ENCODE measurements at regions not wholly inside any gene's neighbourhood (a gene's known extent, or its start where the extent isn't known, plus 50 kb on each side); places are given as distances from the start of the nearest gene placed in this dataset.

DNA sequence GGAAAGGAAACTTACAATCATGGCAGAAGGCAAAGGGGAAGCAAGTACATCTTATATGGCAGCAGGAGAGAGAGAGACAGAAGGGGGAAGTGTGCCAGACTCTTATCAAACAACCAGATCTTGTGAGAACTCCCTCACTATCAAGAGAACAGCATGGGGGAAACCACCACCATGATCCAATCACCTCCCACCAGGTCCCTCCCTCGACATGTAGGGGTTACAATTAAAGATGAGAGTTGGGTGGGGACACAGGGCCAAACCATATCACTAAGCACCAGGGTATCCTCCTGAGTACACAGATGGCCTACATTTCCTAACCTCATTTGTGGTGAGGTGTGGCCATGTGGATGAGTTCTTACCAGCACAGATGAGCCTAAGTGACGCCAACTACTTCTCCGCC is 348.6 kb upstream of the ZFHX3 start:
- Histone ChIP-seq H3K79me2 (ENCODE audit: insufficient read depth) (no peaks in the 10 kb centered on the region), H3K27me3 (ENCODE audit: insufficient read depth) (no peaks in the 10 kb centered on the region), H3K4me3 (ENCODE audit: low read depth in 2 of 2, low read length in 1 of 2) (no peak overlapping the region), H3F3A (replicated peaks; ENCODE audit: insufficient read depth) (no peaks in the 10 kb centered on the region), H3K4me1 (ENCODE audit: control insufficient read depth in 1 of 2, insufficient read depth in 2 of 2, low read depth in 1 of 2, low read length in 1 of 2) (no peaks in the 10 kb centered on the region), H3K27ac (ENCODE audit: low read depth in 2 of 2, low read length in 1 of 2) (no peak overlapping the region), H3K4me2 (no peak overlapping the region), H2AFZ (ENCODE audit: low read depth) (no peak overlapping the region), H3K36me3 (replicated peaks in 1 of 2; ENCODE audit: control insufficient read depth in 1 of 2, insufficient read depth in 2 of 2, low read length in 1 of 2) (no peaks in the 10 kb centered on the region), H3K9me3 (no peaks in the 10 kb centered on the region), H4K20me1 (ENCODE audit: insufficient read depth) (no peaks in the 10 kb centered on the region), H3K9me2 (no peaks in the 10 kb centered on the region), H3K9ac (no peak overlapping the region)
- WGBS (ENCODE audit: low lambda C conversion rate): 53% methylated on average over 3 of the region's 3 CpGs
- TF ChIP-seq NFIC (IDR thresholded peaks at IDR 0.05; ENCODE audit: borderline replicate concordance): no peak
- TF ChIP-seq MXI1 (IDR thresholded peaks at IDR 0.05; ENCODE audit: low read depth, low read length): no peak
- no peak for TF ChIP-seq NRF1 (IDR thresholded peaks at IDR 0.05; ENCODE audit: low read depth, low read length)
- TF ChIP-seq, protein P1, sequence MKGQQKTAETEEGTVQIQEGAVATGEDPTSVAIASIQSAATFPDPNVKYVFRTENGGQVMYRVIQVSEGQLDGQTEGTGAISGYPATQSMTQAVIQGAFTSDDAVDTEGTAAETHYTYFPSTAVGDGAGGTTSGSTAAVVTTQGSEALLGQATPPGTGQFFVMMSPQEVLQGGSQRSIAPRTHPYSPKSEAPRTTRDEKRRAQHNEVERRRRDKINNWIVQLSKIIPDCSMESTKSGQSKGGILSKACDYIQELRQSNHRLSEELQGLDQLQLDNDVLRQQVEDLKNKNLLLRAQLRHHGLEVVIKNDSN (IDR thresholded peaks at IDR 0.05; ENCODE audit: borderline replicate concordance, low read depth): no peak
- TF ChIP-seq, protein P2, sequence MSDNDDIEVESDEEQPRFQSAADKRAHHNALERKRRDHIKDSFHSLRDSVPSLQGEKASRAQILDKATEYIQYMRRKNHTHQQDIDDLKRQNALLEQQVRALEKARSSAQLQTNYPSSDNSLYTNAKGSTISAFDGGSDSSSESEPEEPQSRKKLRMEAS (IDR thresholded peaks at IDR 0.05; ENCODE audit: low read depth): no peak
- TF ChIP-seq, protein P3, sequence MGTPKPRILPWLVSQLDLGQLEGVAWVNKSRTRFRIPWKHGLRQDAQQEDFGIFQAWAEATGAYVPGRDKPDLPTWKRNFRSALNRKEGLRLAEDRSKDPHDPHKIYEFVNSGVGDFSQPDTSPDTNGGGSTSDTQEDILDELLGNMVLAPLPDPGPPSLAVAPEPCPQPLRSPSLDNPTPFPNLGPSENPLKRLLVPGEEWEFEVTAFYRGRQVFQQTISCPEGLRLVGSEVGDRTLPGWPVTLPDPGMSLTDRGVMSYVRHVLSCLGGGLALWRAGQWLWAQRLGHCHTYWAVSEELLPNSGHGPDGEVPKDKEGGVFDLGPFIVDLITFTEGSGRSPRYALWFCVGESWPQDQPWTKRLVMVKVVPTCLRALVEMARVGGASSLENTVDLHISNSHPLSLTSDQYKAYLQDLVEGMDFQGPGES (IDR thresholded peaks at IDR 0.05; ENCODE audit: low read depth, low read length): no peak
- TF ChIP-seq, protein P4, sequence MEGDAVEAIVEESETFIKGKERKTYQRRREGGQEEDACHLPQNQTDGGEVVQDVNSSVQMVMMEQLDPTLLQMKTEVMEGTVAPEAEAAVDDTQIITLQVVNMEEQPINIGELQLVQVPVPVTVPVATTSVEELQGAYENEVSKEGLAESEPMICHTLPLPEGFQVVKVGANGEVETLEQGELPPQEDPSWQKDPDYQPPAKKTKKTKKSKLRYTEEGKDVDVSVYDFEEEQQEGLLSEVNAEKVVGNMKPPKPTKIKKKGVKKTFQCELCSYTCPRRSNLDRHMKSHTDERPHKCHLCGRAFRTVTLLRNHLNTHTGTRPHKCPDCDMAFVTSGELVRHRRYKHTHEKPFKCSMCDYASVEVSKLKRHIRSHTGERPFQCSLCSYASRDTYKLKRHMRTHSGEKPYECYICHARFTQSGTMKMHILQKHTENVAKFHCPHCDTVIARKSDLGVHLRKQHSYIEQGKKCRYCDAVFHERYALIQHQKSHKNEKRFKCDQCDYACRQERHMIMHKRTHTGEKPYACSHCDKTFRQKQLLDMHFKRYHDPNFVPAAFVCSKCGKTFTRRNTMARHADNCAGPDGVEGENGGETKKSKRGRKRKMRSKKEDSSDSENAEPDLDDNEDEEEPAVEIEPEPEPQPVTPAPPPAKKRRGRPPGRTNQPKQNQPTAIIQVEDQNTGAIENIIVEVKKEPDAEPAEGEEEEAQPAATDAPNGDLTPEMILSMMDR (IDR thresholded peaks at IDR 0.05): no peak
- TF ChIP-seq YY1 (IDR thresholded peaks at IDR 0.05; ENCODE audit: low read depth): no peak
- no peak for DNase-seq
- ChIA-PET POLR2A (no interaction called here), CTCF (no interaction called here)

DNA sequence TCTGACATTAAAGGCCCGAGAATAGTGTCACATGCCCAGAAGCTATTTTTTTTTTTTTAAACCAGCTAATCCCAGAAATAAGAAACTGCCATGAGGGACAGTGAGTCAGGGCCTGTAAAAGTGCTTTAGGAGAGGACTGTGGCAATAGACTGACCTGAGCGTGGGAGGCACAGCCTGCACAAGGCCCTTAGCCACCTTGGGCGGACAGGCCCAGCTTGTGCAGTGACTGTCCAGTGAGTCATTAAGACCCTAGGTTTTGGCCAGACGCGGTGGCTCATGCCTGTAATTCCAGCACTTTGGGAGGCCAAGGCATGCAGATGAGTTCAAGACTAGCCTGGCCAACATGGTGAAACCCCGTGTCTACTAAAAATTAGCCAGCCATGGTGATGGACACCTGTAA is 343.0 kb upstream of the ZFHX3 start:
- TF ChIP-seq, protein P5, sequence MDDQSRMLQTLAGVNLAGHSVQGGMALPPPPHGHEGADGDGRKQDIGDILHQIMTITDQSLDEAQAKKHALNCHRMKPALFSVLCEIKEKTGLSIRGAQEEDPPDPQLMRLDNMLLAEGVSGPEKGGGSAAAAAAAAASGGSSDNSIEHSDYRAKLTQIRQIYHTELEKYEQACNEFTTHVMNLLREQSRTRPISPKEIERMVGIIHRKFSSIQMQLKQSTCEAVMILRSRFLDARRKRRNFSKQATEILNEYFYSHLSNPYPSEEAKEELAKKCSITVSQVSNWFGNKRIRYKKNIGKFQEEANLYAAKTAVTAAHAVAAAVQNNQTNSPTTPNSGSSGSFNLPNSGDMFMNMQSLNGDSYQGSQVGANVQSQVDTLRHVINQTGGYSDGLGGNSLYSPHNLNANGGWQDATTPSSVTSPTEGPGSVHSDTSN (IDR thresholded peaks at IDR 0.05): no peak
- no peak for TF ChIP-seq GABPA (IDR thresholded peaks at IDR 0.05; ENCODE audit: low read depth)
- TF ChIP-seq, protein P2 (IDR thresholded peaks at IDR 0.05; ENCODE audit: low read depth): no peak
- no peak for TF ChIP-seq FOSL2 (IDR thresholded peaks at IDR 0.05; ENCODE audit: borderline replicate concordance, low read depth)
- TF ChIP-seq TEAD4 (IDR thresholded peaks at IDR 0.05; ENCODE audit: borderline replicate concordance, insufficient read depth): no peak
- TF ChIP-seq, protein P1 (IDR thresholded peaks at IDR 0.05; ENCODE audit: borderline replicate concordance, low read depth): no peak
- TF ChIP-seq, protein P6, sequence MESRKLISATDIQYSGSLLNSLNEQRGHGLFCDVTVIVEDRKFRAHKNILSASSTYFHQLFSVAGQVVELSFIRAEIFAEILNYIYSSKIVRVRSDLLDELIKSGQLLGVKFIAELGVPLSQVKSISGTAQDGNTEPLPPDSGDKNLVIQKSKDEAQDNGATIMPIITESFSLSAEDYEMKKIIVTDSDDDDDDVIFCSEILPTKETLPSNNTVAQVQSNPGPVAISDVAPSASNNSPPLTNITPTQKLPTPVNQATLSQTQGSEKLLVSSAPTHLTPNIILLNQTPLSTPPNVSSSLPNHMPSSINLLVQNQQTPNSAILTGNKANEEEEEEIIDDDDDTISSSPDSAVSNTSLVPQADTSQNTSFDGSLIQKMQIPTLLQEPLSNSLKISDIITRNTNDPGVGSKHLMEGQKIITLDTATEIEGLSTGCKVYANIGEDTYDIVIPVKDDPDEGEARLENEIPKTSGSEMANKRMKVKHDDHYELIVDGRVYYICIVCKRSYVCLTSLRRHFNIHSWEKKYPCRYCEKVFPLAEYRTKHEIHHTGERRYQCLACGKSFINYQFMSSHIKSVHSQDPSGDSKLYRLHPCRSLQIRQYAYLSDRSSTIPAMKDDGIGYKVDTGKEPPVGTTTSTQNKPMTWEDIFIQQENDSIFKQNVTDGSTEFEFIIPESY (IDR thresholded peaks at IDR 0.05; ENCODE audit: borderline replicate concordance, low read depth): no peak
- TF ChIP-seq RCOR1 (IDR thresholded peaks at IDR 0.05; ENCODE audit: low read length): no peak
- TF ChIP-seq EP300 (IDR thresholded peaks at IDR 0.05; ENCODE audit: borderline replicate concordance in 1 of 2, low read depth in 1 of 2, low read length in 1 of 2): no peak
- no peak for DNase-seq
- no peaks in the 10 kb centered on the region for H4K20me1 ChIP-seq (ENCODE audit: insufficient read depth)
- H3K4me2 ChIP-seq: no peak overlapping the region
- H3K36me3 ChIP-seq (replicated peaks in 1 of 2; ENCODE audit: control insufficient read depth in 1 of 2, insufficient read depth in 2 of 2, low read length in 1 of 2): no peaks in the 10 kb centered on the region
- H3K9ac ChIP-seq: no peak overlapping the region
- H3K9me2 ChIP-seq: no peaks in the 10 kb centered on the region
- H3K4me3 ChIP-seq (ENCODE audit: low read depth in 2 of 2, low read length in 1 of 2): no peak overlapping the region
- no peaks in the 10 kb centered on the region for H3K4me1 ChIP-seq (ENCODE audit: control insufficient read depth in 1 of 2, insufficient read depth in 2 of 2, low read depth in 1 of 2, low read length in 1 of 2)
- no peaks in the 10 kb centered on the region for H3K79me2 ChIP-seq (ENCODE audit: insufficient read depth)
- H3F3A ChIP-seq (replicated peaks; ENCODE audit: insufficient read depth): no peaks in the 10 kb centered on the region
- ChIA-PET POLR2A (no interaction called here), CTCF (interaction anchor here (1.1 kb wide), 2 partner anchors 9 to 11 kb away, joined by 3 read pairs; no protein-coding TSS in a partner anchor)
- no peaks in the 10 kb centered on the region for H3K27me3 ChIP-seq (ENCODE audit: insufficient read depth)
- H2AFZ ChIP-seq (ENCODE audit: low read depth): no peak overlapping the region
- H3K27ac ChIP-seq (ENCODE audit: low read depth in 2 of 2, low read length in 1 of 2): no peak overlapping the region
- 31% methylated on average over 3 of the region's 6 CpGs for WGBS (ENCODE audit: low lambda C conversion rate)
- no peaks in the 10 kb centered on the region for H3K9me3 ChIP-seq

All from SK-N-SH (cell line).